RWPE1 (cell line): ENCODE measurements at regions not wholly inside any gene's neighbourhood (a gene's known extent, or its start where the extent isn't known, plus 50 kb on each side); places are given as distances from the start of the nearest gene placed in this dataset.

Experiments used
- CTCF ChIA-PET: fragments of 350-600 bp; sonication (Branson Sonifier 250); formaldehyde crosslinking; extraction: SDS; loops from one replicate; lab custom pipeline; 2021; lab: Yijun Ruan, JAX
- POLR2A ChIA-PET: fragments of 400-600 bp; formaldehyde crosslinking; extraction: SDS; loops from one replicate; lab custom pipeline; 2020; ENCODE audit warnings: antibody characterized with exemption; ENCODE audit not compliant: low non-redundant PET; lab: Yijun Ruan, JAX
- DNase-seq: peaks from one replicate; pipeline ENCODE4 v3.0.0; 2012; ENCODE audit warnings: low spot score
- H3K27ac ChIP-seq: fragments of 450-650 bp; 2 replicates; pipeline ENCODE4 v1.5.1; 2017
- TF ChIP-seq, protein P1 (sequence below): fragments of 450-650 bp; conservative IDR thresholded peaks from 2 replicates; pipeline ENCODE4 v1.5.1; 2017; ENCODE audit warnings: low read depth, mild to moderate bottlenecking

DNA sequence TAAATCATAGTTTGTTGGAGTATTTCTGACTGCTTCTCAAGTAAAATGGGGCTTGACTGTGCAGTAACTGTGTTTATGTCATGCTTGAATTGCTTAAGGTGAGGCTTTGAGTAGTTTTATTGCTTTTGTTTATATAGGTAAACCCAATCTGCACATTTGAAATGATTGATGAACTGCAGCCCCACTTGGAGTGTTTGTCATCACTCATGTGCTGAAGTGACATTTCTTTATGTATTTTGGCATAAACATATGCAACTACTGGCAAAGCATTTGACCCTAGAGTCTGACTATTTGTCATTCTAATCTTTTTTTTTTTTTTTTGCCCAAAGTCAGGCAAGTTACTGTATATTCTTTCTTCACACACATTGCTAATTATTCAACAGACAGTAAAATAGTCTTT, 491.4 kb upstream of the POU3F2 start:
- ChIA-PET CTCF (no interaction called here), POLR2A (no interaction called here)
- TF ChIP-seq, protein P1, sequence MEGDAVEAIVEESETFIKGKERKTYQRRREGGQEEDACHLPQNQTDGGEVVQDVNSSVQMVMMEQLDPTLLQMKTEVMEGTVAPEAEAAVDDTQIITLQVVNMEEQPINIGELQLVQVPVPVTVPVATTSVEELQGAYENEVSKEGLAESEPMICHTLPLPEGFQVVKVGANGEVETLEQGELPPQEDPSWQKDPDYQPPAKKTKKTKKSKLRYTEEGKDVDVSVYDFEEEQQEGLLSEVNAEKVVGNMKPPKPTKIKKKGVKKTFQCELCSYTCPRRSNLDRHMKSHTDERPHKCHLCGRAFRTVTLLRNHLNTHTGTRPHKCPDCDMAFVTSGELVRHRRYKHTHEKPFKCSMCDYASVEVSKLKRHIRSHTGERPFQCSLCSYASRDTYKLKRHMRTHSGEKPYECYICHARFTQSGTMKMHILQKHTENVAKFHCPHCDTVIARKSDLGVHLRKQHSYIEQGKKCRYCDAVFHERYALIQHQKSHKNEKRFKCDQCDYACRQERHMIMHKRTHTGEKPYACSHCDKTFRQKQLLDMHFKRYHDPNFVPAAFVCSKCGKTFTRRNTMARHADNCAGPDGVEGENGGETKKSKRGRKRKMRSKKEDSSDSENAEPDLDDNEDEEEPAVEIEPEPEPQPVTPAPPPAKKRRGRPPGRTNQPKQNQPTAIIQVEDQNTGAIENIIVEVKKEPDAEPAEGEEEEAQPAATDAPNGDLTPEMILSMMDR, result no peak
- DNase-seq, result no peak
- H3K27ac ChIP-seq, result no peak overlapping the region

DNA sequence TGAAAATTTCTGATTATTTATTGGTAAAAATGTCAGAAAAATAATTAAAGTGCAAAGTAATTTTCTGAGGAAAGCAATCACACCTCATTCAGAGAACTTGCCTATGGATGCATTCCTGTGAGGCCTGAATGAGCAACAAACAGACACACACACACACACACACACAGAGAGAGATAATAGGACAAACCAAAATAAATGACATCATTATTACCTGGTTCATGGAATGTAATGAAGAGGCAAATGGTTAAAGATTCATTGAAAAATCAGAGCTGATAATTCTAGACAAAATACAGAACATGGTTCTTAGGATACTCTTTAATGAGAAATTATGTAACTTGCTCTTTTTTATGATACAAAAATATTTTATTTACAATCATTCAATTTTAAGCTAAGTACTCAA, 490.6 kb upstream of the POU3F2 start:
- CTCF ChIA-PET, result no interaction called here
- no peak overlapping the region for H3K27ac ChIP-seq
- no peak for DNase-seq
- TF ChIP-seq, protein P1, result no peak
- POLR2A ChIA-PET, result no interaction called here

DNA sequence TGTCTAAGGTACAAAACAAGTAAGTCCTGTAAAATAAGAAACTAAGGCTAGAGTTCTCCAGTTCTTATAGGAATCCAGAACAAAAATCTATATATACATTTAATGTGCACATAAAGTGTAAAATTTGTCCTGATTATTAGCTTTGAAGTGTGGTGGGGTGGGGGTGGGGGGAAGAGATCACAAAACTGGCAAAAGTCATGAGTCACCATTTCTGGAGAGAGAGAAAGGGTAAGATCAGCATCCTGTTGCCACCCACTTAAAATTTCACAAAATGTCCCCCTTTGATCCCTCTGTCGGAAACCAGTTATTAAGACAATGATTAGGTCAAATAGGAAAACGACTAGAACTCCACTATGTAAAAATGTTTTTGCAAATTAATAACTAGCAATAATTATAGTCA, 482.0 kb upstream of the POU3F2 start:
- ChIA-PET CTCF (interaction anchor here (0.7 kb wide), 1 partner anchor 420 kb away, joined by 3 read pairs; no protein-coding TSS in a partner anchor), POLR2A (no interaction called here)
- H3K27ac ChIP-seq, result no peak overlapping the region
- DNase-seq, result no peak
- TF ChIP-seq, protein P1, result no peak

DNA sequence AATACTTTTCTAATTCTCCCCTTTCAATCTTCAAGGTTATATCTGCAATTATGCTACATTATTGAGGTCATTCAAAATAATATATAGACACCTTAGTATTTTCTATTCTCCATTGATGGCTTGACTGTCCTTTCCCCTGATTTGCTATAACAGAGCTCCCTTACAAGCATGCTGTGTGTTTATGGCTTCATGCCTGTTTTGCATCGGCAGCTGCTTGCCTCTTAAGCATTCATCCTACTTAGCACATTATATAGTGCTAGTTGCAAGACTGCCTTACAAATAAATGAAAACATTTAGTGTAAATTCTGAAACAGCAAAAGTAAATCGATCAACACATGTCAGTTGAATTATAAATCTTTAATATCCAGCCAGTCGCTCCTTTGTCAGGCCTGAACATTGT, 476.2 kb upstream of the POU3F2 start:
- POLR2A ChIA-PET, result no interaction called here
- no peak overlapping the region for H3K27ac ChIP-seq
- DNase-seq, result no peak
- CTCF ChIA-PET, result interaction anchor here (0.6 kb wide), 1 partner anchor 184 kb away, joined by 3 read pairs; no protein-coding TSS in a partner anchor
- TF ChIP-seq, protein P1, result no peak

DNA sequence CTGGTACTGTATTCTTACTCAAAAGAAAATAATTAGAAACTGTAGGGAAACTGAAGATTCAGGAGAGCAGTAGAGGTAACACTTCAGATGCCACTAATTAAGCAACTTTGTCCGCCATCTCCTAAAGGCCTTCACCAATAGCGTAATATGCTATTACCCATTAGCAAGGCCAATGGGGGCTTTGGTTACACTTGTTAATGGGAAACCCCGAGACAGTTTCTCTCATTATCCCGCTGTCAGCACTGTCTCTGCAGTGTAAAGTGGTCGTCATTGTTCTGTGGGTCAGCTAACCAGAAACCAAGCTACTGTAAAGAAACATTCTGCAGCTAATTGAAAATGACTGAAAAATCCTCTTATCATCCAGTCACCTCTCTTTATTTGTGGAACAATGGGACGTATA, 468.0 kb upstream of the POU3F2 start:
- no peak for DNase-seq
- POLR2A ChIA-PET, result no interaction called here
- CTCF ChIA-PET, result no interaction called here
- no peak overlapping the region for H3K27ac ChIP-seq
- TF ChIP-seq, protein P1, result no peak

DNA sequence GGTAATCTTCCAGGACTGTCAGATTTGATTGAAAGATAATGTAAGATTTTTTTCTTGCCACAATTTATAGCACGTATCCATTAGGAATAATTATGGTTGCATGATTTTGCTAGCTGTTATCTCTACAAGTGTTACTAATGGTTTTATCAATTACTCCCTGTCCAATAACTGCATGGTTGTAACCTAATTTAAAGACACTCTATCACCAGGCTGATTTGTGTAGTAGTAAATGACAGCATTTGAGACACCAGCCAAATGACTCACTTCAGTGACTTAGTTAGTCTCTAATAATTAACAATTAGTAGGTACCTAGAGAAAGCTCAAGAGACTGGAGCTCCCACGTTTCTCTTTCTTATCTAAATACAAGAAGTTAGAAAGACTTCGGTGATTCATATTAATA, 453.8 kb upstream of the POU3F2 start:
- ChIA-PET CTCF (no interaction called here), POLR2A (no interaction called here)
- TF ChIP-seq, protein P1, result no peak
- no peak for DNase-seq
- no peak overlapping the region for H3K27ac ChIP-seq

DNA sequence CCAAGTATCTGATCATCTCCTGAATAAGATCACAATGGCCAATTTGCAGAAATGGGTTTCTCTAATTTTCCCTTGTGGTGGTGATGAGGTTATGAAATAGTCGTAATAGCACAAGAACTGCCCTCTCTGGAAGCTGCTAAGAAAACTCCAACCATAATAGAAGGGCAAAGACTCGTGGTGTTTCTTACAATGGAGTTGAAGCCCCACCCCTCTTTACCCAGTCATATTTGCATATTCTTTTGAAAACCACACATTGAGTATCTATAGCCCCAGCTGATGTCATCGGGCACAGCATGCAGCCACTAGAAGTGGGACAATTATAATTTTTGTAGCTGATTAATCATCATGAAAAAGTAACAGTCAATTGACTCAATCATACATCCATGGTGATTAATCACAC, 452.1 kb upstream of the POU3F2 start:
- TF ChIP-seq, protein P1, result no peak
- DNase-seq, result no peak
- POLR2A ChIA-PET, result no interaction called here
- CTCF ChIA-PET, result no interaction called here
- no peak overlapping the region for H3K27ac ChIP-seq
